ENCODE measurements at regions not wholly inside any gene's neighbourhood (a gene's known extent, or its start where the extent isn't known, plus 50 kb on each side); places are given as distances from the start of the nearest gene placed in this dataset.

- no peak for DNase-seq (ENCODE audit: low spot score)
Measured at GRCh38 chr7:121525155-121525819, 129.2 kb upstream of the FAM3C start.

DNA sequence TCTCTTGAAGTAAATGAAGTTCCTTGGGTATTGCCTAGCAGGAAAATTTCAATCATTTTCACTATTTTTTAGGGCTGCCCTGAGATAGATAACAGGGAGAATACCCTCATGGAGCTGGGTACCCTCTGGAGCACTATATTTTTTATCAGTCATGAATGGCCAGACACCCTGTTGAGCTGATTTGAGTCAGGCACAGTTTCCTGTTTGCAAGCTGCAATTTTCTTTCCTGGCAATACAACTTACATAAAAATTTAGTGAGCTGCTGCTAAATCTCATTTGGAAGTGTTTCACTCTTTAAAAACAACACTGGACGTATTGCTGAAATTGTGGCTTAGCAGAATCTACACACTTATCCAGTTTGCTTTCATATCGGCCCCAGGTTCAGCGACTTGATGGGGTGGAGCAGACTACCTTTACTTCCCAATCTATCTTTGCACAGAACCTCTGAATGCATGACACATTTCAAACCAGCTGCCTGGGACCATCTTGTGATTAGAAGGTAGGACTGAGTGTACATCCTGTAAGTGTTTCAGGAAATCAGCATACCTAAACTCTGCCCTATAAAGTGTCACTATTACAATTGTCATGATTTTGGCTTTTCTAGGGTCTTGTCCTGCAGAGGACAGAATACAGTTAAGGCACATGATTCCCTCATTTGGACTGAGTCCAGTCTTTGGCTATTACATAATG lies 125.7 kb upstream of the FAM3C start:
- DNase-seq (ENCODE audit: low spot score) = peak; percentile 60

DNA sequence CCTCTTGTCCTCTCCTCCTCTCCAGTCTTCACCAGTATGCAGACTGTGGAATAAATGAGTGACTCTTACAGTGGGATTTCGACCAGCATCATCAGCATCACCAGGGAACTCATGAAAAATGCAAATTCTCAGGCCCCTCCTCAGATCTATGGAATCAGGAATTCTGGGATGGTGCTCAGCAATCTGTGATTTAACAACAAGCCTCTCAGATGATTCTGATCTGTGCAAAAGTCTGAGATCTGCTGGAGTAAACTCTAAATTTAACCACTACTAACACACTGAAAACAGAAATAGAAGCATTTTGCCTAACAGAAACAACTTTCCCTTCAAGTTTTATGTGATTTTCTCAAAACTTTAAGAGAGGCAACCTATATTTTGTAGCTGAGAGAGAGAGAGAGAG lies 124.8 kb upstream of the FAM3C start:
- DNase-seq (ENCODE audit: low spot score) = no peak

- DNase-seq (ENCODE audit: low spot score) = no peak
Measured at GRCh38 chr7:121519548-121520521, 123.7 kb upstream of the FAM3C start.

DNA sequence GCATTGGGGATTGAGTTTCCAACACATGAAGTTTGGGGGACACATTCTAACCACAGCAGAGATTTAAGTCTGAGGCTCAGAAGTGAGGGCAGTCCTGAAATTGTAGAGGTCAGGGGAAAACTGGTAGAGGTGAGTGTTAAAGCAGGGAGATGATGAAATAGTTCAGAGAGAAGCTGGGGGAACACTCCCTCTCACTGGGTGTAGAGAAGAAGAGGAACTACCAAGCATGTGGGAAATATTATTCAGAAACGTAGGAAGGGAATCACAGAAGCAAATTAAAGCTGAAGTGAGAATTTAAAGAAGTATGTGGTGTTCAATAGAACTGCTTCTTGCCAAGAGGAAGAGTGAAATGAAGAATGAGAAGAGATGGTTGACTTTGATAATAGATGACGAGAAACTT lies 121.5 kb upstream of the FAM3C start:
- no peak for DNase-seq (ENCODE audit: low spot score)

GRCh38 chr7:121516821-121517220 lies 120.7 kb upstream of the FAM3C start:
- no peak for DNase-seq (ENCODE audit: low spot score)

- DNase-seq (ENCODE audit: low spot score) = no peak
Measured at GRCh38 chr7:121515630-121516401, 119.7 kb upstream of the FAM3C start.

DNA sequence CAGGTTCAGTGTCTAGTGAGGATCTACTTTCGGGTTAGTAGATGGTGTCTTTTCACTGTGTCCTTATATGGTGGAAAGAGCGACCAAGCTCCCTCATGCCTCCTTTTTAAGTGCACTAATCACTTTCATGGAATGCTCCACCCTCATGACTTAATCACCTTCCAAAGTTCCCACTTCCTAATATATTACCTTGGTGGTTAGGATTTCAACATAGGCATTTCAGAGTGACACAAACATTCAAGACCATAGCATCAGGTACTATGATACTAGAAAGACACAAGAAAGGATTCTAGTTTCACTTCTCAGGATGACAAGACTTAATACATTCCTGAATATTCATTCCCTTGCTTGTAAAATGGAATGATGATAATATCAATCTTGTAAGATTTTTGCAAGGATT lies 119.1 kb upstream of the FAM3C start:
- DNase-seq (ENCODE audit: low spot score) = no peak

- peak; percentile 12 for DNase-seq (ENCODE audit: low spot score)
Measured at GRCh38 chr7:121513105-121513504, 117.0 kb upstream of the FAM3C start.

- DNase-seq (ENCODE audit: low spot score) = no peak
Measured at GRCh38 chr7:121510858-121511482, 114.9 kb upstream of the FAM3C start.

- DNase-seq (ENCODE audit: low spot score) = no peak
Measured at GRCh38 chr7:121510302-121510701, 114.2 kb upstream of the FAM3C start.

GRCh38 chr7:121505540-121506182 lies 109.6 kb upstream of the FAM3C start:
- no peak for DNase-seq (ENCODE audit: low spot score)

DNA sequence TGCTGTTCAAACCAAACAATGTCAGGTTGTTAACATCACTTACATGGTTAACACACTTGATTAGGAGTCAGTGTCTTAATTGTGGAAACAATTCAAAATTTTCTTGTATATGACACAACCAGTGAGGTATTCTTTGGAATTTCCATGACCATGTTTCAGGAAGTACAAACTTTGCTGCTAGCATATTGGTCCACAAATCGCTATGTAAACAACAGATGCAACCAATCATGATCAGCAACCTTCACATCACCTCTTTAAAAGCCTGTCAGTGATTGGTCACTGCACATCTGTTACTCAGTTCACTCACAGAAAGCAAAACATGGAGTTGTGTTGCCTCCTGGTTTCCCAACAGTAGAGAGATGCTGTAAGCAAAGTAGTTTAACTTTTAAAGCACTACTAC lies 108.9 kb upstream of the FAM3C start:
- peak; percentile 81 for DNase-seq (ENCODE audit: low spot score)

DNA sequence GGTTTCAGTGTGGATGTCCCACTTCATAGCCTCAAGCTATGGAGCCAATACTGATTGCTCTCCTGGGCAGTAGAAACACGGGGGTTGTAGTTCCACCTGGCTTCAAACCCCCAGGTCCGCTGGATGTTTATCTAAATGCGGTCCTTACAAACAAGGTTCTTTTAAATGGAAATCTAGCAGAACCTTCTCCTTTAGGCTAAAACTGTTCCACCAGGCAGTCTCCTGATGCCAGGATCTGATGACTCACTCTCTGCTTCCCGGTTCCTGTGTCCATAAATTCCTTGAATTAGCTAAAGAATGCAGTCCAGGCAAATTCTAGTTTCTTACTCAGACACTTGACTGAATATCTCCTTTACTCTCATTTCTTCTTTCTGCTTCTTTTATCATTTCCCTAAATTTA lies 108.4 kb upstream of the FAM3C start:
- DNase-seq (ENCODE audit: low spot score) = peak; percentile 88

GRCh38 chr7:121503730-121504129 lies 107.6 kb upstream of the FAM3C start:
- no peak for DNase-seq (ENCODE audit: low spot score)

- DNase-seq (ENCODE audit: low spot score) = no peak
Measured at GRCh38 chr7:121503039-121503438, 106.9 kb upstream of the FAM3C start.

- DNase-seq (ENCODE audit: low spot score) = no peak
Measured at GRCh38 chr7:121501566-121501965, 105.5 kb upstream of the FAM3C start.

DNA sequence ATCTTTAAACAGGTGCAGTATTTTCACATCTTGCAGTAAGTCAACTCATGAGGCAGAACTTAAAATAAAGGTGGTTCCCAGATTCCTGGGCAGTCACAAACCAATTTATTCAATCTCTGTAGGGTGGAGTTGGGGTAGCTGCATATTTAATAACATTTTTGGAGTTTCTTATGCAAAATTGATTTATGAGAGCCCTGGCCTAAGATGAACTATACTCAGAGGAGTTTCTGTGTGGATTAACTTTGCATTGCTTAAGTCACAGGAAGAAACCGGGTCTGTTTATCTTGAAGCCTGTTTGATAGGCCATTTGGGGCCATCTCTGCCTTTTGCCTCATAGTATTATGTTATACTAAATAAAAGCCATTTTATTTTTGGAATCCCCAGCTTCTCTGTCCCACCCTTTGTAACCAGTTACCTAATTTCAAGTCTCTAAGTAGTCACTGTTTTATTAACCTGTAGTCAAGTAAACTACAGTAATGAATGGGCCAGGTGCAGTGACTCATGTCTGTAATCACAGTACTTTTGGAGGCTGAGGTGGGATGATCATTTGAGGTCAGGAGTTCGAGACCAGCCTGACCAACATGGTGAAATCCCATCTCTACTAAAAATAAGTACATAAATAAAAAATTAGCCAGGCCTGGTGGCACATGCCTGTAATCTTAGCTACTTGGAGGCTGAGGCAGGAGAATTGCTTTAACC lies 104.4 kb upstream of the FAM3C start:
- no peak for DNase-seq (ENCODE audit: low spot score)

GRCh38 chr7:121499624-121500023 lies 103.5 kb upstream of the FAM3C start:
- no peak for DNase-seq (ENCODE audit: low spot score)

- DNase-seq (ENCODE audit: low spot score) = no peak
Measured at GRCh38 chr7:121498816-121499215, 102.7 kb upstream of the FAM3C start.
